Brain microvascular endothelial cell (primary cell): ENCODE measurements at regions not wholly inside any gene's neighbourhood (a gene's known extent, or its start where the extent isn't known, plus 50 kb on each side); places are given as distances from the start of the nearest gene placed in this dataset.
A peak's percentile ranks its signal among the peaks of the same experiment; 100 is the strongest.

ENCODE experiments used
- DNase-seq: peaks from one replicate; pipeline ENCODE4 v3.0.0-alpha.2; 2020
- H3K27ac ChIP-seq: fragments of 250-450 bp; sonication (Bioruptor Pico); 2 replicates; pipeline ENCODE4 v1.5.1; 2020; ENCODE audit warnings: mild to moderate bottlenecking, moderate library complexity
- H3K27me3 ChIP-seq: fragments of 250-450 bp; sonication (Bioruptor Pico); replicated peaks from 2 replicates; pipeline ENCODE4 v1.5.1; 2020; ENCODE audit warnings: mild to moderate bottlenecking
- H3K36me3 ChIP-seq: fragments of 250-450 bp; sonication (Bioruptor Pico); replicated peaks from 2 replicates; pipeline ENCODE4 v1.5.1; 2020; ENCODE audit warnings: mild to moderate bottlenecking
- H3K4me3 ChIP-seq: 2 replicates; pipeline ENCODE4 v1.5.1; 2011; ENCODE audit warnings: low read depth, mild to moderate bottlenecking, control low read depth, low read length, moderate library complexity
- CTCF ChIP-seq: IDR thresholded peaks from 2 replicates; pipeline ENCODE4 v1.5.1; 2011; ENCODE audit warnings: low read depth, mild to moderate bottlenecking, moderate library complexity, low read length, control low read depth, inconsistent platforms; ENCODE audit errors: missing control alignments
- in situ Hi-C: cut with HindIII; loops from 2 replicates; pipeline ENCODE4 v1.10.0; 2017; ENCODE audit warnings: low sequenced_read_pairs, low pct_ligation_motif_present

- H3K27ac ChIP-seq = no peak overlapping the region
- in situ Hi-C loops = no loop called here
Observed at GRCh38 chr13:89057274-89057673, 1386.1 kb downstream of the SLITRK5 start.

GRCh38 chr13:89057862-89058261, 1386.7 kb downstream of the SLITRK5 start:
- no peak for DNase-seq
- H3K36me3 ChIP-seq = no peaks in the 10 kb centered on the region
- in situ Hi-C loops = no loop called here
- H3K27me3 ChIP-seq = no peaks in the 10 kb centered on the region
- no peak overlapping the region for H3K27ac ChIP-seq
- no peak overlapping the region for H3K4me3 ChIP-seq
- no peak for TF ChIP-seq CTCF

More at GRCh38 chr13:89057274-89057673, 1386.1 kb downstream of the SLITRK5 start:
- H3K36me3 ChIP-seq = no peaks in the 10 kb centered on the region
- H3K4me3 ChIP-seq = no peak overlapping the region
- no peaks in the 10 kb centered on the region for H3K27me3 ChIP-seq
- DNase-seq = no peak
- TF ChIP-seq CTCF = no peak

- in situ Hi-C loops = no loop called here
Observed at GRCh38 chr13:89061821-89062220, 1390.7 kb downstream of the SLITRK5 start.

GRCh38 chr13:89066868-89067466, 1395.8 kb downstream of the SLITRK5 start:
- DNase-seq = no peak
- peak; percentile 74 for TF ChIP-seq CTCF
- in situ Hi-C loops = no loop called here
- Histone ChIP-seq H3K27ac (no peak overlapping the region), H3K36me3 (no peaks in the 10 kb centered on the region), H3K4me3 (no peak overlapping the region), H3K27me3 (no peaks in the 10 kb centered on the region)

More at GRCh38 chr13:89061821-89062220, 1390.7 kb downstream of the SLITRK5 start:
- H3K36me3 ChIP-seq = no peaks in the 10 kb centered on the region
- no peak for DNase-seq
- H3K27ac ChIP-seq = no peak overlapping the region
- H3K27me3 ChIP-seq = no peaks in the 10 kb centered on the region
- TF ChIP-seq CTCF = no peak
- H3K4me3 ChIP-seq = no peak overlapping the region

GRCh38 chr13:89072979-89073378, 1401.8 kb downstream of the SLITRK5 start:
- Histone ChIP-seq H3K36me3 (no peaks in the 10 kb centered on the region), H3K27me3 (no peaks in the 10 kb centered on the region), H3K4me3 (no peak overlapping the region), H3K27ac (no peak overlapping the region)
- in situ Hi-C loops = no loop called here
- no peak for DNase-seq
- no peak for TF ChIP-seq CTCF

- H3K27me3 ChIP-seq = no peaks in the 10 kb centered on the region
- no peak overlapping the region for H3K27ac ChIP-seq
- no peak for TF ChIP-seq CTCF
- DNase-seq = no peak
- in situ Hi-C loops = no loop called here
- H3K36me3 ChIP-seq = no peaks in the 10 kb centered on the region
- H3K4me3 ChIP-seq = no peak overlapping the region
Observed at GRCh38 chr13:89076622-89077021, 1405.5 kb downstream of the SLITRK5 start.
